ENCODE measurements at regions not wholly inside any gene's neighbourhood (a gene's known extent, or its start where the extent isn't known, plus 50 kb on each side); places are given as distances from the start of the nearest gene placed in this dataset.

DNA sequence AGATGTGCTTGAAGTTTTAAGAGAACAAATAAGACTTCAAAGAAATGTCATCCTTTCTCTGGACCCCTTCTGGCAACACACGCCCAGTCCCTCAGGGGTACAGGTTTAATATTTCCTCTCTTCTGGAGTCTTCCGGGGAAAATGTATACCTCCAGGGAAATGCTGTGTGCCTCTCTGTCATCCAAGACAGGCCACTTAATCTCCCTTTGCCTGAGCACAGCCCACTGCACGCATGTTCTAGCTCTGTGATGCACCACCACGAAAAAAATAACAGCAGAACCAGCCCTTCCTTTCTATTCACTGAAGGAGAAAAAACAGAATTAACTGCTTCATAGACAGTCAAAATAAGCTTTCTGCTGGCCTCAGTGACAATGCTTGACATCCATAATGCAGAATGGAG is 140.1 kb downstream of the RBFOX3 start:
- no peak for DNase-seq

DNA sequence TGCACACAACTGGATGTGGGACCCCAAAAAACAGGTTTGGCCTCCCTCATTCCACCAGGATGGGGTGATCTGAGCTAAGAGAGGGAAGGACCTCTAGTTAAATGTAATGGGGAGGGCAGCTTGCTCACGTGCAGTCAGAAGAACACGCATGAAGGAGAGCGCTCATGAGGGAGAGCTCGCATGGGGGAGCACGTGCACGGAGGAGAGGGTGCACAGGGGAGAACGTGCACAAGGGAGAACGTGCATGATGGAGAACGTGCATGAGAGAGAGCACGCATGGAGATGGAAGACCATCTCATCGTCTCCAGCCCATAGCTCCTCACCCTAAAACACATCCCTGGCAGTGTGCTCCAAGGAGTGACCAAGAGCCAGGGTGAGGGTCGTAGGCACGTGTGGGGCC is 141.2 kb downstream of the RBFOX3 start:
- no peak for DNase-seq

DNA sequence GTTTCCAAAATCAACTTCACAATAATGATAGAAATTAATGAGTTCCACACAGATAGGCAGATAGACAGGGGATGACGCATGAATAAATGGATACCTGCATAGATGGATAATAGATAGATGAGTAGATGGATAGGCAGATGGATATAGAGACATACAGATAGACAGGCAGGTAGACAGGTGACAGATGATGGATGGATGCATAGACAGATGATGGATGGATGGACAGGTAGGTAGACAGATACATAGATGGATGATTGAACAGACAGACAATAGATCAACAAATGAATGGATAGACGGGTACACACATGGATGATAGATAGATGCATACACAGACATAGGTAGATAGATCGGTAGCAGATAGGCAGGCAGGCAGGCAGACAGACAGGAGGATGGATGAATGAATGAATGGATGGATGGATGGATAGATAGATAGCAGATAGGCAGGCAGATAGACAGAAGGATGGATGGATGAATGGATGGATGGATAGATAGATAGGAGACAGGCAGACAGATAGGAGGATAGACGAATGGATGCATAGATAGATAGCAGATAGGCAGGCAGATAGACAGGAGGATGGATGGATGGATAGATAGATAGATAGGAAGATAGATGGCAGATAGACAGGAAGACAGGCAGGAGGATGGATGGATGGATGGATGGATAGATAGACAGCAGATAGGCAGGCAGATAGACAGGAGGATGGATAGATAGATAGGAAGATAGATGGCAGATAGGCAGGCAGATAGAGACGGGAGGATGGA is 142.5 kb downstream of the RBFOX3 start:
- DNase-seq: no peak

DNA sequence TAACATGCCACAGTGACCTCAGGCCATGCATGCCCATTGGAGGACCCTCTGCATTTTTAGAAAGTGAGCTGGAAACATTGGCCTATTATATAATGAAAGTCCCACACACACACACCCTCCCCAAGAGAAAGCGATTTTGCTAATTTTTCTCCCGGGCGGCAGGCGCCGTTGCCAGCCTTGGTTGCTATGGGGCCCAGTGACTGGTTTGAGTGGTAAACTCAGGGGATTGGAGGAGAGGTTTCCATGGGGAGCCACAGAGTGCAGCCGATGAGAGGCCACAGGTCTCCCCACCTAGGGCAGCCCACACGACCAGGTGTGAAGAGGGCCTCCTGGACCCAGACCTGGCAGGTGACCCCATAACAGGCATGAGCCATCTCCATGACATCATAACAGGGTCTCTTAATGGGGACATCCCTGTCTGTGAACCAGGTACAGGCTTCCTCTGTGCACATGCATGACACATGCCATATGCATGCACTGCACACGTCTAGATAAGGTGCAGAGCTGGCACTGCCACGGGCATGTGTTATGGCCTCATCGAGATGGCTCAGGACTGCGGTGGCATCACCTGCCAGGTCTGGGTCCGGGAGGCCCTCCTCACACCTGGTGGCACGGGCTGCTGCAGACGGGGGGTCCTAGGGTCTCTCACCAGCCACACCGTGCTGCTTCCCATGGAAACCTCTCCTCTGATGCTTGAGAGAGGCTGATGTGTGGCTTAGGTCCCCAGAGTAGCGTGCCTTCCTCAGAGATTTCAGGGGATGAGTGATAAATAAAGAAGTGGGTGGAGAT is 144.1 kb downstream of the RBFOX3 start:
- DNase-seq: no peak

DNA sequence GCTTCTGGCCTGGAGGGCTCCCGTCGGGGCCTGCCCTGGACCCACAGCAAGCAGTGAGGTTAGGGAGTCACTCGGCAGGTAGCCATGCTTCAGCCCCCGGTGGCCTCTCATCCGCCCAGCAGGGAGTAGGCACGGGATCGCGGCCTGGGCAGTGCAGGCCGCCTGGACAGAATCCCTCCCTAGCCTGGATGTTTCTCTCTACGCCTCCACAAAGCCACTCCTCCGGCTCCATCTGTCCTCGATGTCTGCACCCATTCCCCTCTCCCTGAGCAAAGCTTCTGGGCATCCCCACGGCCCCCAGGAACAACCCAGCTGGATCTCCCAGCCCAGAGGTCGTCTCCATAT is 145.2 kb downstream of the RBFOX3 start:
- no peak for DNase-seq

DNA sequence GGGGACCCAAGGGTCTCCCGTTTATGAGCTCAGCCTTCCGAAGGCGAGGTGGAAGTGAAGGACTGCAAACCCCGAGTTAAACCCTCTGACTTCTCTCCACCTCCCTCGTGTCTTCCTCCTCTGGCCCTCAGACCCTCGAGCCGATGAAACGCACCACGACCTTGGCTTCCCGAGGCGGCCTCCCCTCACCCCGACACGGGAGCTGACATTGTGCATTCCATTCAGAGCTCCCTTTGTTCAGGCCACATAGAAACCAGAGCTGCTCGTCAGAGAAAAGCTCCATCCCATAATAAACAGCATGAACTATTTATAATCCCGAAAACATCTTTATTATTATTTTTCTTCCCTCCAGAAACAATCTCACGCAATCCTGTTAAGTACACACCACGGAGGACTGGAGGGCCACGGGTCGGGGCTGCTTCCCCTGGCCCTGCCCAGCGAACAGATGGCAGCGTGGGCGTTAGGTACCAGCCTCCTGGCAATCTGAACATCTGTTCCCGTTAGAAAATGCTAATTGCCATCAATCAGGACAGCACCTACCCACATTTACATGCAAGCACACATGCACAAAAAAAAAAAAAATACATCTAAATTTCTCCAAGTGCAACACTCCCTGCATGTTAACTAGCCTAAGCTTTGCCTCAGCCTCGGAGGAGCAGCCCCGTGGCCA is 145.7 kb downstream of the RBFOX3 start:
- DNase-seq: no peak

DNA sequence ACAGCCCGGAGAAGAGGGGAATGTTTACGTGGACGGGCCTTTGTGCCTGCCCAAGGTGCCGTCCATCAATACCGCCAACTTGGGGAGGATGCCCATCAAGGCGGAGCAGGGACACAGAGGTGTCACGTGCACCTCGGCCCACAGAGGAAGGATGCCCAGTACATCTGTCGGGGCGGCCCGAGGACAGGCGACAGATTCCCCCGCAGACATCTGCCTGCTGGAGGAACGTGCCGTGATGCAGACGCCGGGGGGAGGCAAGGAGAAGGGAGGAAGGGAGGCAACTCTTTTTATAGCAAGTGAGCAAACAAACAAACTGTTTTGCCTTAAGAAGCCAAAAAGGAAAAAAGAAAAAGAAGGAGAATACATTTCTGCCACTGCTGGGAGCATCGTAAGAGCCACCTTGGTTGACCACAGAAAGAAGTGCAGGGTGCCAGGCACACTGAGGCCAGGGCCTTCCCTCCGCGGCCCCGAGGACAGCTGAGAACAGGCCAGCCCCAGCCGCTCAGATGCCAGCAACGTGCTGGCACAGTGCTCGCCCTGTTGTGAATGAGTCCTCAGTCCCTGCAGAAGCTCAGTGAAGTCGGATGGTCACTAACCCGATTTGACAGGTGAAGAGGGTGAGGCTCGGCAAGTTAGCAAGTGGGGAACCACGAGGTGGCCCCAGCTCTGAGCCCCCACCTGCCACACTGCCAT is 146.4 kb downstream of the RBFOX3 start:
- no peak for DNase-seq

DNA sequence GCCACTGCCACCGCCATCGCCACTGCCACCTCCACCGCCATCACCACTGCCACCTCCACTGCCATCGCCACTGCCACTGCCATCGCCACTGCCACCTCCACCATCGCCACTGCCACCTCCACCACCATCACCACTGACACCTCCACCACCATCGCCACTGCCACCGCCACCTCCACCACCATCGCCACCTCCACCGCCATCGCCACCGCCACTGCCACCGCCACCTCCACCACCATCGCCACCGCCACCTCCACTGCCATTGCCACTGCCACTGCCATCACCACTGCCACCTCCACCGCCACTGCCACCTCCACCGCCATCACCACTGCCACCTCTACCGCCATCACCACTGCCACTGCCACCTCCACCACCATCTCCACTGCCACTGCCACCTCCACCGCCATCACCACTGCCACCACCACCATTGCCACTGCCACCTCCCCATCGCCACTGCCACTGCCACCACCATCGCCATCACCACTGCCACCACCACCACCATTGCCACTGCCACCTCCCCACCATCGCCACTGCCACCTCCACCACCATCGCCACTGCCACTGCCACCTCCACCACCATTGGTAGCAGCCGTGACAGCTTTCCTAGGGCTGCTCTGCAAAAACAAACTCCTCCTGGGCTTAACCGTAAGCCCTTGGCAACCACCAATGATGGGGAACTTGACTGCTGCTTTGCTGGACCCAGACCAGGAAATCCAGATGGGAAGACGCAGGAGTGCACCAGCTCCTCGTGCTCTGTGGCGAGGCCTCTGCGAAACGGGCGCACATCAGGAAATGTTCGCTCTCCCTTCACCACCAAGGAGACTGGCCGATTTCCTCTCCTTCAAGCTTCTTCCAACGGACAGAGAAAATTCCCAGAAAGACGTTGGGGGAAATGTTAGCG is 147.2 kb downstream of the RBFOX3 start:
- DNase-seq: no peak

DNA sequence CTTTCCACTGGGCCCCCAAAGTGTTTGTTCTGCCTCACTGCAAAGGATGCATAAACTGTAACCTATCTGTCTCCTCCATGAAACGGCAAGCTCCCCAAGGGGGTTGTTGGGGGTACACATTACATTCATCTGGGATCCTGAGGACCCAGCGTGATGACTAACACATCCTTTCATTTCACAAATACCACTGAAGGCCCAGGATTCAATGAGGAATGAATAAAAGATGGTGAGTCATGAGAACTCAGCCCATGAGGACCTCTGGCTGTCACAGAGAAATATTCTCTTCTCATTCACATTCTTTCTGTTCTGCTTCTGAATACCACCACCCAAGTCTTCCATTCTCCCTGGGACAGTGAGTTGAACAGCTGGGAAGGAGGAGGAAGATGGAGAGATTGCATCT is 149.8 kb downstream of the RBFOX3 start:
- no peak for DNase-seq

DNA sequence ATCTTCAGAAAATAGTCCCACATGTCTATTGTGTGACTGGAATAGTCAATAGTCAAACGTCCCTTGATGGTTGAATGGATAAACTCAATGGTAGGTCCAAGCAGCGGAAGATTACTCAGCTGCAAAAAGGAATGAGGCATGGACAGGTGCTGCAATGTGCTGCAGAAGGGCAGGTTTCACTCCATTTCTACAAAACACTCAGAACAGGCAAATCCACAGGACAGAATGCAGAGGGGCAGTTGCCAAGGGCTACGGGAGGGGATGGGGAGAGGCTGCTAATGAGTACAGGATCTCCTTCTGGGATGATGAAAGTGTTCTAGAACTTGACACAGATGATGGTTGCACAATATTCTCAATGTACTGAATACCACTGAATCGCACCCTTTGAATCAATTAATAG is 151.0 kb downstream of the RBFOX3 start:
- DNase-seq: no peak

DNA sequence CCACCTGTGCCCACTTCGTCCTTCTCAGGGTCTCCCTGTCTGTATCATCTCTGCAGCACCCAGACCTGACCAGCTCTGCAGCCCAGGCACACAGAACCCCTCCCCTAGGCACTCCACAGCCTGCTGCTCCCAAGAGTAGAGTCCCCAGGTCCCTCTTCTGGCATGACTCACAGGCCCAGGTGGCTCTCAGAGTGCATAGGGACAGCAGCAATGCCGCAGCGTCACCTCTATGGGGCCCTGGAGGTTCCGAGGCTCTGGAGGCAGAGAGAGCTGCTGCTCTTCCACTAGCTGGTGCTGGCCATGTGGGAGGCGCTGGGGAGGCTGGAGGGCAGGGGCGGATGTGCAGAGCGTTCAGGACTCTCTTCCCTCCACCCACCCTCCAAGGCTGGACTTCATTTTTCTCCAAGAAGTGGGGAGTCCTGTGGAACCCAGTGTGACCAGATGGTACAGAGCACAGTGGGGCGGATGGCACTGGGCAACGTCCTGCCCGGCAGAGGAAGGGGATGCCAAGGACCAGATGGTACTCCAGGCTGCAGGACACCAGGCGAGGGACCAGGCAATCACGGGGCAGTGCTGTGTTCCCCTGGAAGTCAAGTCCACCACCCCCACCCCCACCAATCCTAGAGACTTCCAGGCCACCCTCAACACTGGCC is 151.7 kb downstream of the RBFOX3 start:
- DNase-seq: no peak

DNA sequence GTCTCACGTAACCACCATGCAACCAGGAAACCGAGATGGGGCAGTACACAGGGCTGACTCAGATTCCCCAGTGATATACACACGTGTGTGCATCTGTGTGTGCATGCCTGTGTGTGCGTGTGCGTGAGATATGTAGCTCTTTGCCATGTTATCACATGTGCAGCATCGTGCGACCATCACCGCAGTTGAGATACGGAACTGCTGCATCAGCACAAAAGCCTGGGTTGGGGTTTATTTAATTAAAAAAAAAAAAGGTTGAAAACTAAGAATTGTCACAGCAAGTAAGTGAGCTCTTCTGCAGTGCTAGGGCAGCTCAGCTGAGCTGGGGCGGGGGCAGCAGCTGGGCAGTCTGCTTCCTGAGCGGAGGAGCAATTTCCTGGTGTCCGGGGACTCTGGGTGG is 152.5 kb downstream of the RBFOX3 start:
- no peak for DNase-seq

DNA sequence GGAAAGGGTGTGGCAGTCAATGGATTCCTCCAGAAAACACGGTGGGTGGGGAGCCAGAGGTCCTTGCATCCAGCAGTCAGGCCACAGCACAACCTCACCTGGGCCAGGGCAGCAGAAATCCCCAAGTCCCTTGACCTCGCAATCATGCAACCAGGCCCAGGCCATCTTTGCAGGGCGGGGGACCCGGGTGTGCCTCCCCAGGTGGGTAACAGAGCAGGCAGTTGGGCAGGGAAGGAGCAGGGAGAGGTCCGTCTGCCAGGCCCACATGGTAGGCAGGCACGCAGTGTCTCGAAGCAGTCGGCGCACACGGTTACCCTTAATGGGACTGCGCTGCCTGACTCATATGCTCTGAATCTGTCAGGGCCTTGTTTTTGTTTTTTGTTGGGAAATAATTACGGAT is 153.0 kb downstream of the RBFOX3 start:
- no peak for DNase-seq

DNA sequence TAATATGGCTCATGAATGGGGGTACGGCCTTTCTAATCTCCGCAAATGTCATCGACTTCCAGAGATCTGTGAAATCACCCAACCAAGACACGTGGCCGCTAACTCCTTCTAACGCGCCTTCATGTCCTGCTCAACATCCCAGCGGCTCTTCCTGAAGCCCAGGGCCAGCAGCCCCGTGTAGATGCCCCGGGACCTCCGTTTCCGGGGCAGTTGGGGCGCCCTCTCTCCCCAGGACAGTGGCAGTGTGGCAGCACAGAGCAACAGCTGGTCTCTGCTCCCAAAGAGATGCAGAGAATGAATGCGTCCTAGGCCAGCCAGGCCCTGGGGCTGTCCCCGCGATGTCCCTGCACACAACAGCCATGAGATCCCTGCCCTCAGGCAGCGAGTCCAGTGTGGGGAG is 153.5 kb downstream of the RBFOX3 start:
- DNase-seq: no peak

DNA sequence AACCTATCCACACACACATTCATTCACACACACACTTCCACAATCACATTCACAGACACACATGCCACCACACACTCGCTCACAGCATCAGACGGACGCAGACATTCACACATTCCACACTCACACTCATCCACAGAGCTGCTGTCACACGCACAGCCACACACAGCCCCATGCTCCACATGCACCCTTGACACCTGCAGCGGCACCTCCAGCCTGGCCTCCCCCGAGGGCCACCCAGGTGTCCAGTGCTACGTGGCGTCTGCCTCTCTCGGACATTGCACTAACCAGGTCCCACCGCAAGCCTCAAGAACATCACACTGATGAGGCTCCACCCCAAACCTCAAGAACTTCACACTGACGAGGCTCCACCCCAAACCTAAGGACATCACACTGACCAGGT is 155.2 kb downstream of the RBFOX3 start:
- DNase-seq: no peak

DNA sequence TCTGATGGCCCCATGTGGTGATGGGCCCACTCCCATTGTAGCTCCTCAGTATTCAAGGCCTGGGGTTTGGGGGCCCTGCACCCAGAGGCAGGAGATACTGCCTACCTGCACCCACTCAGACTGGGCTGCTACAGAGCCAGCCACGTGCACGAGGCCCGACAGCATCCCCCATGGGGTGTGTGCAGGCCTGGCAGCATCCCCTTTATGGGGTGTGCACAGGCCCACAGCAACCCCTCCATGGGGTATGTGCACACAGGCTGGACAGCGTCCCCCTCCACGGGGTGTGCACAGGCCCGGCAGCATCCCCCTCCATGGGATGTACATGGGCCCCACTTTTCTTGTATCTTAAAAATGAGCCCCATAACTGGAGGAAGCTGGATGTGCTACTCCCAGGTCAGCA is 156.0 kb downstream of the RBFOX3 start:
- no peak for DNase-seq

DNA sequence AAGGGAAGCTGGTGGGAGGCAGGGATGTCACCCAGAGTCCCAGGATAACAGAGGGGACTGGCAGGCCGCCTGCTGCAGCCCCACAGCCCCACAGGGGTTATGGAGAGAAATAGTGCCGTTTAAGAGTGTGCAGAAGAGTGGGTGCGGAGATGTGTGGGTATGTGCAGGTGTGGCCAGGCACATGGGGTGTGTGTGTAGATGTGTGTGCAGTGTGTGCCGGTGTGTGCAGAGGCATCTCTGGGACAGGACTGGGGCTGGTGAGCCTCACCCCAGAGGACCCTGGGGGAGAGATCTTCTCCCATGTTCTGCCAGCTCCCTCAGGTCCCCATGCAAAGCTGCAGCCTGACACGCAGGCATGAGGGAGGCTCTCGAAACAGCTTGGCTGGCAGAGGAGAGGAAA is 157.4 kb downstream of the RBFOX3 start:
- no peak for DNase-seq

DNA sequence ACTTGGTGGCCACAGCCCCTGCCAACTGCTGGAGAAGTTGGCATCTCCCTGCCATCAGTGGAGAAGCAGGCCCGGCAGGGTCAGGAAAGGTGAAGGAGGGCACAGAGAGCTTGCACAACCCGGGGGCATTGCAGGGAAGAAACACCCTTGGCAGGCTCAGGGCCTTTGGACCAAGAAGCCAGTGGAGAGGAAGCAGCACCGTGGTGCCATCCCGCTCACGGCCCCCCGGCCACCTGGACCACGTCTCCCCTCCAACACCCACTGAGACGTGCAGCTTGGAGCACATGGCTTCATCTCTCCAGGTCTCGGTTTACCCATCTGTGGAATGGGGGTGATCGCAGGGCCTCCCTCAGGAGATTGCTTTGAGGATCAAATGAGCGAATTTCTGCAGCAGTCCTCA is 158.1 kb downstream of the RBFOX3 start:
- DNase-seq: no peak

DNA sequence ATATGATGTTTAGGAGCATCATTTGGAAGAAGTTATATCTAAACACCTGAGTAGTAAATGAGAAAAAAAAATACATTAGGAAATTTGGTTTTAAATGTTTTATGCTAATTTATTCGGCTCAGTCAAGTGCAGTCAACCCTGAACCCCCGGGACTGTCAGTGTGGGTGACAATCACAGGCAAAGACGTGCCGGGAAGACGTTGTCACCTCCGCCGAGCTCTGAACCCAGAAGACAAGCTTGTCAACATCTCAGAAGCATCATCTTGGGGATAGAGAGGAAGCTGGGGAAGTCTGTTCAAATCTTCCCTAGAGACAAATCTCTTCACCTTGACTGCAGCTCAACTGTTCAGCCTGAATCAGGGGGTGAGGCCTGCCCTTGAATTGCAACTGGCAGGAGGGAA is 159.7 kb downstream of the RBFOX3 start:
- DNase-seq: no peak

DNA sequence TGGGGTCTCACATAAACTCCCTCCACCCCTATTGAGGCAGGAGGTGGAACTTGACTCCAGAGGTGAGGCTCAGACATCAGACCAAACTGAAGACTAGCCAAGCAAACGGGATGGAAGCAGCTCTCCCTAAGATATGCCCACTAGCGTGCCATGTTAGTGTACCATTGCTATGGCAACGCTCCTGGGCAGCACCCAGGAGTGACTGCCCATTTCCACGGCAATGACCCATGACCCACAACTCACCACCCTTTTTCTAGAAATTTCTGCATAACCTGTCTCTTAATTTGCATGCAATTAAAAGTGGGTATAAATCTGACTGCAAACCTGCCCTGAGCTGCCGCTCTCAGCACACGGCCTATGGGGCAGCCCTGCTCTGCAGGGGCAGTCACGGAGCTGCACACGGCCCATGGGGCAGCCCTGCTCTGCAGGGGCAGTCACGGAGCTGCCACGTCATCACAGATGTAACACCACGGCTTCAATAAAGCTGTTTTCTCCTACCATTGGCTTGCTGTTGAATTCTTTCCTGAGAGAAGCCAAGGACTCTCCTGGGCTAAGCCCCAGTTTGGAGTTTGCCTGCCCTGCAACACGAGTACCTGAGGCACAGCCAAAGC is 164.3 kb downstream of the RBFOX3 start:
- no peak for DNase-seq

DNA sequence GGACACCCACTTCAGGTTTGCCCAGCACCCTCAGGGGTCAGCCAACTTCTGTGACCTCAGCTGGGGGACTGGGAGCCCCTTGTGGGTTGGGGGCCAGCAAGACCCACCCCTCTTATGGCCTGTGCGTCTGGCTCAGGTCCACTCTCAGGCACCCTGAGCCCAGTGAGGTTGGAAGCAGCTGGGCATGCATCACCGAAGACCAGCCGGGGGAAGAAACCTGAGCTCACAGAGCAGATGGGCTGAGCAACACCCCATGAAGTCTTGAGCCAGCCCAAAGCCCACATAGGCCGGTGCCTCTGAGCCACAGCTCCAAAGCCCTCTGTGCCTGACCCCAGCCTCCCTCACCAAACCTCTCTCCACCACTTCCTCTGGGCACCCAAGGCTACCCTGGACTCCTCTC is 166.7 kb downstream of the RBFOX3 start:
- DNase-seq: peak; percentile 65
